CD4-positive, CD25-positive, alpha-beta regulatory T cell (primary cell): ENCODE measurements at regions not wholly inside any gene's neighbourhood (a gene's known extent, or its start where the extent isn't known, plus 50 kb on each side); places are given as distances from the start of the nearest gene placed in this dataset.

ENCODE experiments used
- ATAC-seq, 2 donors: fragments of 150-1000 bp; cut with Tn5 transposase; one replicate each; pipeline ENCODE4 v1.10.0; 2021; ENCODE audit warnings: low read depth in 2 of 2, moderate number of reproducible peaks in 2 of 2, moderate library complexity in 1 of 2
- DNase-seq, 3 donors: peaks; one replicate each; pipeline versions ENCODE4 v3.0.0 to v3.0.0-alpha.2; 2012 to 2022; ENCODE audit warnings: mixed read lengths in 1 of 3
- H3K27ac ChIP-seq: one replicate; pipeline ENCODE4 v1.7.0; 2013; ENCODE audit warnings: mild to moderate bottlenecking, low read length; ENCODE audit not compliant: insufficient read depth, poor library complexity, severe bottlenecking
- H3K27me3 ChIP-seq: one replicate; pipeline ENCODE4 v1.7.0; 2013; ENCODE audit warnings: low read length; ENCODE audit not compliant: control insufficient read depth, insufficient read depth
- H3K36me3 ChIP-seq: one replicate; pipeline ENCODE4 v1.7.0; 2013; ENCODE audit warnings: mild to moderate bottlenecking, low read length, moderate library complexity; ENCODE audit not compliant: control insufficient read depth, insufficient read depth
- H3K4me1 ChIP-seq: 2 replicates; pipeline ENCODE4 v1.7.0; 2013; ENCODE audit warnings: mild to moderate bottlenecking, low read length; ENCODE audit not compliant: insufficient read depth, control insufficient read depth, poor library complexity, severe bottlenecking
- H3K4me3 ChIP-seq: one replicate; pipeline ENCODE4 v1.7.0; 2013; ENCODE audit warnings: low read depth, mild to moderate bottlenecking, low read length, moderate library complexity
- H3K9me3 ChIP-seq, 2 experiments: 1 replicate in 1 of 2; 2 replicates in 1 of 2; pipeline ENCODE4 v1.7.0; 2013; ENCODE audit warnings: low read length in 2 of 2, mild to moderate bottlenecking in 1 of 2, moderate library complexity in 1 of 2; ENCODE audit not compliant: control insufficient read depth in 2 of 2
- H3K27ac Mint-ChIP-seq, 3 donors: one replicate each; pipeline ENCODE4 v1.8.0; 2020 to 2022; ENCODE audit warnings: mild to moderate bottlenecking in 3 of 3, mixed read lengths in 3 of 3, moderate library complexity in 2 of 3
- H3K27me3 Mint-ChIP-seq: one replicate; pipeline ENCODE4 v1.8.0; 2022; ENCODE audit warnings: mild to moderate bottlenecking, mixed read lengths
- H3K36me3 Mint-ChIP-seq: one replicate; pipeline ENCODE4 v1.8.0; 2020; ENCODE audit warnings: mixed read lengths
- H3K4me1 Mint-ChIP-seq, 4 donors: one replicate each; pipeline ENCODE4 v1.8.0; 2020 to 2022; ENCODE audit warnings: mixed read lengths in 4 of 4, mild to moderate bottlenecking in 1 of 4
- H3K4me3 Mint-ChIP-seq, 4 donors: one replicate each; pipeline ENCODE4 v1.8.0; 2020 to 2022; ENCODE audit warnings: mild to moderate bottlenecking in 4 of 4, mixed read lengths in 4 of 4, moderate library complexity in 3 of 4
- H3K9me3 Mint-ChIP-seq, 7 donors: one replicate each; pipeline ENCODE4 v1.8.0; 2020 to 2022; ENCODE audit warnings: mixed read lengths in 7 of 7, mild to moderate bottlenecking in 3 of 7, moderate library complexity in 2 of 7

- ATAC-seq (no peak), DNase-seq (no peak)
- H3K4me1 Mint-ChIP-seq: no peaks in the 10 kb centered on the region
- Histone ChIP-seq H3K4me3 (no peak overlapping the region), H3K4me1 (no peaks in the 10 kb centered on the region), H3K9me3 (peaks cover 0 to 4% of the 10 kb centered on the region in 2 experiments), H3K36me3 (no peaks in the 10 kb centered on the region), H3K27me3 (no peaks in the 10 kb centered on the region), H3K27ac (no peak overlapping the region)
- peaks cover 0 to 13% (median 3%) of the 10 kb centered on the region in 7 donors for H3K9me3 Mint-ChIP-seq
- peak overlapping the region in 1 of 3 donors; percentile 43 for H3K27ac Mint-ChIP-seq
- H3K36me3 Mint-ChIP-seq: no peaks in the 10 kb centered on the region
- H3K27me3 Mint-ChIP-seq: no peaks in the 10 kb centered on the region
- no peak overlapping the region for H3K4me3 Mint-ChIP-seq
Observed at GRCh38 chr1:104853276-104853675, 1103.6 kb downstream of the AMY1C start.

GRCh38 chr1:104854529-104854928 is 1104.8 kb downstream of the AMY1C start:
- Mint-ChIP-seq H3K27me3 (no peaks in the 10 kb centered on the region), H3K36me3 (no peaks in the 10 kb centered on the region), H3K27ac (no peak overlapping the region), H3K4me1 (no peaks in the 10 kb centered on the region), H3K9me3 (peaks cover 0 to 20% (median 3%) of the 10 kb centered on the region in 7 donors), H3K4me3 (no peak overlapping the region)
- H3K36me3 ChIP-seq: no peaks in the 10 kb centered on the region
- H3K9me3 ChIP-seq: peaks cover 0 to 4% of the 10 kb centered on the region in 2 experiments
- no peak for DNase-seq
- H3K27me3 ChIP-seq: no peaks in the 10 kb centered on the region
- H3K27ac ChIP-seq: no peak overlapping the region
- ATAC-seq: no peak
- no peak overlapping the region for H3K4me3 ChIP-seq
- no peaks in the 10 kb centered on the region for H3K4me1 ChIP-seq

- peaks cover 0 to 21% (median 3%) of the 10 kb centered on the region in 7 donors for H3K9me3 Mint-ChIP-seq
Observed at GRCh38 chr1:104855550-104855949, 1105.9 kb downstream of the AMY1C start.

GRCh38 chr1:104856091-104856490 is 1106.4 kb downstream of the AMY1C start:
- Histone ChIP-seq H3K9me3 (peaks cover 0 to 4% of the 10 kb centered on the region in 2 experiments), H3K4me1 (no peaks in the 10 kb centered on the region), H3K36me3 (no peaks in the 10 kb centered on the region), H3K4me3 (no peak overlapping the region), H3K27me3 (no peaks in the 10 kb centered on the region), H3K27ac (no peak overlapping the region)
- Mint-ChIP-seq H3K9me3 (peaks cover 0 to 21% (median 3%) of the 10 kb centered on the region in 7 donors), H3K27ac (no peak overlapping the region), H3K27me3 (no peaks in the 10 kb centered on the region), H3K36me3 (no peaks in the 10 kb centered on the region), H3K4me3 (no peak overlapping the region), H3K4me1 (no peaks in the 10 kb centered on the region)
- ATAC-seq: no peak
- no peak for DNase-seq

More at GRCh38 chr1:104855550-104855949, 1105.9 kb downstream of the AMY1C start:
- H3K27ac ChIP-seq: no peak overlapping the region
- peaks cover 0 to 4% of the 10 kb centered on the region in 2 experiments for H3K9me3 ChIP-seq
- no peak for ATAC-seq
- no peaks in the 10 kb centered on the region for H3K27me3 ChIP-seq
- H3K36me3 ChIP-seq: no peaks in the 10 kb centered on the region
- Mint-ChIP-seq H3K27me3 (no peaks in the 10 kb centered on the region), H3K27ac (no peak overlapping the region), H3K4me3 (no peak overlapping the region), H3K4me1 (no peaks in the 10 kb centered on the region), H3K36me3 (no peaks in the 10 kb centered on the region)
- no peak overlapping the region for H3K4me3 ChIP-seq
- DNase-seq: no peak
- H3K4me1 ChIP-seq: no peaks in the 10 kb centered on the region

GRCh38 chr1:104856518-104856917 is 1106.8 kb downstream of the AMY1C start:
- Mint-ChIP-seq H3K36me3 (no peaks in the 10 kb centered on the region), H3K4me3 (no peak overlapping the region), H3K9me3 (peaks cover 0 to 21% (median 3%) of the 10 kb centered on the region in 7 donors), H3K4me1 (no peaks in the 10 kb centered on the region), H3K27ac (no peak overlapping the region), H3K27me3 (no peaks in the 10 kb centered on the region)
- H3K9me3 ChIP-seq: peaks cover 0 to 4% of the 10 kb centered on the region in 2 experiments
- H3K4me3 ChIP-seq: no peak overlapping the region
- no peak for DNase-seq
- no peaks in the 10 kb centered on the region for H3K4me1 ChIP-seq
- no peak for ATAC-seq
- H3K36me3 ChIP-seq: no peaks in the 10 kb centered on the region
- H3K27me3 ChIP-seq: no peaks in the 10 kb centered on the region
- no peak overlapping the region for H3K27ac ChIP-seq

DNA sequence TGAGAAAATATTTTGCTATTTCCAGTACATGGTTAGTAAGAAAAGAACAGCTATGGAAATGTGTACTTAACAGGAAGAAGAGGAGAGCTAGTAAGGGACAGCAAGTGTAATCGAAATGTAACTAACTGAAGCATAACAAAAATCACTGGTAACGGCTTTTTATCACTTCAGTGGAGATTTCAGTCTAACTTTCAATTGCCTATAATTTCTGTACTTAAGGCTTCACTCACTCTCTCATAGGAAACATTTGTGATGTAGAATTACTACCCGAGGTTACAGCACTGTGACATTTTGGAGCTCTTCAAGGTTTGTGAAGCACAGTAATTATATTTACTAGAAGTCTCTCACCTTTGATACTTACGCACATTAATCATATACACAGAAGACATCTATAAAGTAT is 1119.1 kb downstream of the AMY1C start:
- no peak for DNase-seq
- no peak for ATAC-seq
- Histone ChIP-seq H3K4me1 (no peaks in the 10 kb centered on the region), H3K36me3 (no peaks in the 10 kb centered on the region), H3K9me3 (no peaks in the 10 kb centered on the region), H3K4me3 (no peak overlapping the region), H3K27me3 (no peaks in the 10 kb centered on the region), H3K27ac (no peak overlapping the region)
- Mint-ChIP-seq H3K4me3 (no peak overlapping the region), H3K36me3 (no peaks in the 10 kb centered on the region), H3K27ac (no peak overlapping the region), H3K27me3 (no peaks in the 10 kb centered on the region), H3K4me1 (no peaks in the 10 kb centered on the region), H3K9me3 (peaks cover 0 to 12% (median 6%) of the 10 kb centered on the region in 7 donors)

DNA sequence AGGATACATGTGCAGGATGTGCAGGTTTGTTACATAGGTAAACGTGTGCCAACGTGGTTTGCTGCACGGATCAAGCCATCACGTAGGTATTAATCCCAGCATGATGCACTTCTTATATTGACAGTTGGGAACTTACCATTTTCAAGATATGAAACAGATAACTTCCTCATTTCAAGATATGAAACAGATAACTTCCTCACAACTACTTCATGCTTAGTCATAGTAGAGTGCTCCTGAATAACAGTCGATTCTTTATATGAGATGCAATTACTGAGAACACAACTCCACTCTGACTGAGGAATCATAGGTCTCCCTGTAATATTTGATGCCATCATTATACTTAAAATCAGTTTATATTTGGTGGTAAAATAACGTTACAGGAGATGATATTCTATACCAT is 1124.3 kb downstream of the AMY1C start:
- no peak overlapping the region for H3K4me3 ChIP-seq
- Mint-ChIP-seq H3K4me3 (no peak overlapping the region), H3K9me3 (peaks cover 1 to 11% (median 4%) of the 10 kb centered on the region in 7 donors), H3K36me3 (no peaks in the 10 kb centered on the region), H3K27me3 (no peaks in the 10 kb centered on the region), H3K27ac (no peak overlapping the region), H3K4me1 (no peaks in the 10 kb centered on the region)
- no peaks in the 10 kb centered on the region for H3K36me3 ChIP-seq
- no peak overlapping the region for H3K27ac ChIP-seq
- no peaks in the 10 kb centered on the region for H3K27me3 ChIP-seq
- ATAC-seq (no peak), DNase-seq (no peak)
- peaks cover 0 to 6% of the 10 kb centered on the region in 2 experiments for H3K9me3 ChIP-seq
- no peaks in the 10 kb centered on the region for H3K4me1 ChIP-seq

DNA sequence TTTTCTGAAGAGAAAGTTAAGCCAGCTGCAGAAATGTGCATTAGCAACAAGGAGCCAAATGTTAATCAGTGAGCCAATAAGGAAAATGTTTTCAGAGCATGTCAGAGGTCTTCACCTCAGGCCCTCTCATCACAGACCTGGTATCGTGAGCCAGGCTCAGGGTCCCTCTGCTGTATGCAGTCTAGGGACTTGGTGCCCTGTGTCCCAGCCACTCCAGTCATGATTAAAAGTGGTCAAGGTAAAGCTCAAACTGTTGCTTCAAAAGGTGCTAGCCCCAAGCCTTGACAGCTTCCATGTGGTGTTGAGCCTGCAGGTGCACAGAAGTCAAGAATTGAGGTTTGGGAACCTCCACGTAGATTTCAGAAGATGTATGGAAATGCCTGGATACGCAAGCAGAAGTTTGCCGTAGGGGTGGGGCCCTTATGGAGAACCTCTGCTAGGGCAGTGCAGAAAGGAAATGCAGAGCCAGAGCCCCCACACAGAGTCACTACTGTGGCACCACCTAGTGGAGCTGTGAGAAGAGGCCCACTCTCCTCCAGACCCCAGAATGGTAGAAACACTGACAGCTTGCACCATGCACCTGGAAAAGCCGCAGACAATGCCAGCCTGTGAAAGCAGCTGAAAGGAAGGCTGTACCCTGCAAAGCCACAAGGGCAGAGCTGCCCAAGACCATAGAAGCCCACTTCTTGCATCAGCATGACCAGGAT is 1128.7 kb downstream of the AMY1C start:
- ATAC-seq (no peak), DNase-seq (no peak)
- Mint-ChIP-seq H3K4me3 (no peak overlapping the region), H3K9me3 (peaks cover 0 to 20% (median 5%) of the 10 kb centered on the region in 7 donors), H3K36me3 (no peaks in the 10 kb centered on the region), H3K4me1 (no peaks in the 10 kb centered on the region), H3K27me3 (no peaks in the 10 kb centered on the region), H3K27ac (no peak overlapping the region)
- no peak overlapping the region for H3K27ac ChIP-seq
- no peak overlapping the region for H3K4me3 ChIP-seq
- peaks cover 0 to 6% of the 10 kb centered on the region in 2 experiments for H3K9me3 ChIP-seq
- H3K27me3 ChIP-seq: no peaks in the 10 kb centered on the region
- H3K36me3 ChIP-seq: no peaks in the 10 kb centered on the region
- H3K4me1 ChIP-seq: no peaks in the 10 kb centered on the region
